NCI-H1105 treated with DMSO at 0.1 percent for 48 hours (cell line): ENCODE measurements at regions not wholly inside any gene's neighbourhood (a gene's known extent, or its start where the extent isn't known, plus 50 kb on each side); places are given as distances from the start of the nearest gene placed in this dataset.

Source experiments
- DNase-seq: peaks from one replicate; lab custom pipeline; 2025; lab: John Stamatoyannopoulos, UW

GRCh38 chr16:8374586-8375231 lies 215.6 kb downstream of the TMEM114 start:
- DNase-seq = no peak

- DNase-seq = no peak
Observed at GRCh38 chr16:8373676-8374431, 216.5 kb downstream of the TMEM114 start.

GRCh38 chr16:8372141-8372540 lies 218.2 kb downstream of the TMEM114 start:
- DNase-seq = no peak

DNA sequence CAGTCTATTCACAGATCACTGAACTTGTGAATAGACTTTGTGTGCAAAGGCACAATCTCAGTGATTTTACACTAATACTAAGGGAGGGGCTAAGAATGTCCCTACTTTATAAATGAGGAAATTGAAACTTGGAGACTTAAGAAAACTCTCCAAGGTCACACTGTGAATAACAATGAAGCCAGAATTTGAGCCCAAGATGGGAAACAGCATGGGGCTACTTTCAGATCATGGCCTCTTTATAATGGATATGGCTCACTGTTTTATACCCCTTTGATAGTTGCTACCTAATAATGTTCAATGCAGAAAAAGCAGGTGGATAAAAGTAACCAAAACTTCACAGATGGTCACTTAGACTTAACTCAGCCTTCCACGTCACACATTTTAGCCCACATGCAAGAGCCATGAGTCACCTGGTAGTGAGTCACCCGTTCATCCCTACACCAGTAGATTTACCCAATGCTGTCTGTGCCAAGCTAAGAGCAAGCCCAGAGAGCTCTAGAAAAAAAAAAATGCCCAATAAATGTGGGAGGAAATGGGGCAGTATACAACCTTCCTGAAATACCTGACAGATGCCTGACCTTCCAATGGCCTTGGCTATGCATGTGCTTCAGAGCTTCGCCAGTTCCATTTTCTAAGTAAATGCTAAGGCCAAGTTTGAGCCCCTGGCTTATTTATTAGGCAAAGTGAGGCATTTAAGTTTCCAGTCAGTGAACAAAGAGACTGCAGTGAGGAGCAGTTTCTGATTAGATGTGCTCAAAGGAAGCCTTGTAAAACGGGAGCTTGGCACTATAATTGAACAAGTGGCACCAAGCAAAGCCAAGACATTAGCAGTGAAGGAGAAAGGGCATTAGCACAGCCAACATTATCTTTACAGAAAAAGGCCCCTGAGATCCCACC lies 219.7 kb downstream of the TMEM114 start:
- DNase-seq = no peak

DNA sequence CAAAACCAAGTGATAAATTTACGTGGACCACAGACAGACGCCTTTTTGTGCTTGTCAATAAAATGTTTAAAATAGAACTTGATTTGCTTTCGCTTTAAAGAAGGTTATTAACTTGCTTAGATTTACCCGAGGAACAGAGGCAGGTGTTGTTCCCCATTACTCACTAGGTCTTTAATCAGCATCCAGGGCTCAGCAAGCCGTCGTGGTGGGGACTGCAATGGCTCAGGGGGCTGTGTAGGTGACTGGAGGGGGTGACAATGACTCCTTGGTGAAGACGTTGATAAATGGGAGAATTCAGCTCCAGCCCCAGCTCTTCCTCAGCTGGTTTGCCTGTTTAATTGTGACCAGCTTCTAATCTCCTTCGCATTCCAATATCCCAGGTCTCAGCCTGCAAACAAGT lies 231.4 kb downstream of the TMEM114 start:
- DNase-seq = no peak

- DNase-seq = no peak
Observed at GRCh38 chr16:8355675-8356074, 234.6 kb downstream of the TMEM114 start.

DNA sequence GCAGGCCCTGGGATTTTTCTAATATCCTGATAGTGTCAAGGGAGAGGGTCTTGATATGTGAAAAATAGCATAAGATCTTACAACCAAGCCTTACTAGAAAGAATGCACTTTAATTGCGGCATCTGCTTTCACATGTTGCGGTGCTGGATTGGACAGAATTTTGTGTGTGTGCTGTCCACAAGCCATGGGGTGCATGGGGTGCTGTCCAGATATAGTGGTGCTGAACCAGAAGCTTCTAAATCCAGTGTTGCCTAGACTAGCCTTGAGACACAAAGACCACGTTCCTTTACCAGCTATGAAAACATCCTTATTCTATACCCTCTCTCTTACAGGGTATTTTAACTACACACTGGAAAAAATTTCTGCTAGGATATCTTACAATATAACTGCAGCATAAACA lies 244.0 kb downstream of the TMEM114 start:
- DNase-seq = no peak

DNA sequence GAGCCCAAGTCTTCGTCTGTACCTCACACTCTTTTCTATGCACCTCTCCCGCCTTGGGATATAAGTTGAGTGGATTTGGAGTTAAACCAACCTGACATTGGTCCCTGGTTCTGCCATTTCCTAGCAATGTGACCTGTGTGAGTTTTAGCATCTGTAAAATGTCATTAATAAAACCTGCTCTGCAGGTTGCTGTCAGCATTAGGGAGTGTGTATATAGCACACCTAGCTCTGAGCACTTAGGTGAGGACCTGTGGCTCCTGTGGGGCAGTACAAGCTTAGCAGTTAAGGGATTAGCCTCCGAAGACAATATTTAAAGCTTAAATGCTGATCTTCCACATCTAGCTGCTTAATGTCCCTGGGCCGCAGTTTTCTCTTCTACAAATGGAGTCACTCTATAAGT lies 248.0 kb downstream of the TMEM114 start:
- DNase-seq = no peak

- DNase-seq = no peak
Observed at GRCh38 chr16:8330761-8331160, 259.6 kb downstream of the TMEM114 start.

GRCh38 chr16:8326232-8326631 lies 264.1 kb downstream of the TMEM114 start:
- no peak for DNase-seq

DNA sequence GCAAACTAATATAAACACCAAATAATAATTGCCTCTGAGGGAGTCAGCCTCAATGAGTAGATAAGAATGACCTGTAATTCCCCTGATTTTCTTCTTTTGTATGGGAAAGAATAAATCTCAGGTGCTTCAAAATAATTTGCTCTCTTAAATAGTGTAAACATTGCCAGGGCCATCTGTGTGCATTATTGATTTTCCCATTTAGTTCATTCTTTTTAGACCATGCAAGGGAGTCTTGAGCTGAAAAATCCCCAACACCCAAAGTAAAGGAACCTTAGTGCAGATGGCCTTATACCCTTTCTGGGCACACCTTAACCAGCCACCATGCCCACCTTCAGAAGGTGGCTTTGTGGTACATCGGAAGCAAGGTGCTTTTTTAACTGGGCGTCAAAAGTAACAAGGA lies 267.2 kb downstream of the TMEM114 start:
- DNase-seq = peak; percentile 7

- no peak for DNase-seq
Observed at GRCh38 chr16:8320131-8320530, 270.2 kb downstream of the TMEM114 start.

GRCh38 chr16:8310816-8311215 lies 279.5 kb downstream of the TMEM114 start:
- DNase-seq = no peak

DNA sequence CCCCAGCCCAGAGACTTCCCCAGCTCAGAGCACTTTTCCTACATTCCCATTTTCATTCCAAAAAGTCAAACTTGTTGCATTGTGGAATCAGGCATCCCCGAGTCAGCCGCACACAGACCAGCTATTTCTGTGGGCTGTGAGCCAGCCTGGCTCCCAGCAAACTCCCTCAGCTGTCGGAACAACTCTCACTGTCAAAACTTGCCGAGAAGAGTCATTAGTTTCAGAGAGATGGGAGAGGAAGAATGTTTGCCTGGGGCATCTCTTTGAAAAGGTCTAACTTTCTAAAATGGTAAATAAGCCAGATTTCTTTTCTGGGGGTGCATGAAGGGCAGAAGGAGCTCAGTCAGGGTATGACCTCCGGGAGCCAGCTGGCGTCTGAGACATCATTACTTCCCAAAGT lies 280.0 kb downstream of the TMEM114 start:
- no peak for DNase-seq

DNA sequence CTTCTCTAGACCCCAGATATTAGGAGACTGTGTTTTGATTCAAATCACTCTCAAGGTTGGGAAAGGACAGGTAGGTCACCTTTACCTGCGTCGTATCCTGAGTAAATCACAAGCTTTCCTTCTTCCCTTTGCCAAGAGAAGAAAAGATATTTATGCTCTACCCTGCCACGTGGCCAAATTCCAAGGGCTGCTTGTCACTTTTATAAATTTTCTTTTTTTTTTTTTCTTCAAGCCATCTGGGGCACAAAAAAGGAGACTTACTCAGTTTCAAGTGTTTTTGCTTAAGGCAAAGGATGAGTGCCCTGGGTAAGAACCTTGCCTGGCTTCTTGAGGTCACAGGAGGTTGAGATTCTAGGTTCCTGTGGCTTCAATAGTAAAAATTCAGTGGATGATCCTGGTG lies 285.1 kb downstream of the TMEM114 start:
- no peak for DNase-seq

DNA sequence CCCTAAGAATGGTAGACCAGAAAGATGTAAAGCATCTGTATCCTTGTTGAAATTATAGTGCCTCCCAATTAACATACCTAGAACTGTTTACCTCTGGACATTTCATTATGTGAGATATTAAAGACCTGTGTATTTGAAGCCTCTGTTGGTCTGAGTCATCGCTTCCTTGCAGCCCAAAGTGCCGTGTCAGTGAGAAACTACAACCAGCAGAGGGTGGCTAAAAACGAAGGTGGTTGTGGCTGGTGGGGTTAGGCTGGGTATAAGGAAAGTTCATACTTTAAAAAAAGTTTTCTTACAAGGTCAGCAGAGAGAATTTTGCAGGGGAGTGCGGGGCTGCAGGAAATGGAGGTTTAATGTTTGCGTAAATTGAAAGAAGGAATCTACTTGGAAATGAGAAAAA lies 290.7 kb downstream of the TMEM114 start:
- no peak for DNase-seq

- no peak for DNase-seq
Observed at GRCh38 chr16:8295513-8296237, 294.6 kb downstream of the TMEM114 start.

- no peak for DNase-seq
Observed at GRCh38 chr16:8293413-8293812, 296.9 kb downstream of the TMEM114 start.

DNA sequence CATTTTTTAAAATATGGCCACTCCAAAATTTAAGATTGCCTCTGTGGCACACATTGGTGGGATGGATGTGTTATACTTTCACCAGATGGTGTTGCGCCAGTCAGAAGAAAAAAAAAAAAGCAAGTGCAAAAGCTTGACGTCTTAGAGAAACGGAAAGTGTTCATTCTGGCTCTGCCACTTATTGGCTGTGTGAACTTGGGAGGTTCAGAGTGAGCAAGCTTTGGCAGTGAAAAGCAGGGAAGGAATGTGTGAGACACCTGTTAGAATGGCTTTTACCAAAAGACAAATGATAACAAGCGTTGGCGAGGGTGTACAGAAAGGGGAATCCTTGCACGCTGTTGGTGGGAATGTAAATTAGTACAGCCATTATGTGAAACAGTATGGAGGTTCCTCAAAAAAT lies 298.0 kb downstream of the TMEM114 start:
- DNase-seq = no peak

- no peak for DNase-seq
Observed at GRCh38 chr16:8286348-8286747, 304.0 kb downstream of the TMEM114 start.

DNA sequence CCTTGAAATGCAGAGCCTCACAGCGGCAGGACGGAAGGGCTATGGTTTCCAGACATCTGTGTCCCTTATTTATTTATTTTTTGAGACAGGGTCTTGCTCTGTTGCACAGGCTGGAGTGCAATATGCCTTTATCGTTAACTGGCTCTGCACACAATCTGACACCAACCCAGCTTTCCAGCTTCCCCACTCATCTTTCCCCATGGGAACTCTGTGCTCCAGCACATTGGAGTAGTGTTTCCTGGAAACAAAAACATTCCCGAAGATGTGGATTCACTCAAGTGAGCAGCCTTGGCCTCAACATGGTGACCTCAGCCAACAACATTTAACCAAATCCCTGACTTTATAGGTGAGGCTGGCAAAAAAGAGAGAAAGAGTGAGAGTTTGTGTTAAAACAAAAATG lies 307.1 kb downstream of the TMEM114 start:
- DNase-seq = no peak

DNA sequence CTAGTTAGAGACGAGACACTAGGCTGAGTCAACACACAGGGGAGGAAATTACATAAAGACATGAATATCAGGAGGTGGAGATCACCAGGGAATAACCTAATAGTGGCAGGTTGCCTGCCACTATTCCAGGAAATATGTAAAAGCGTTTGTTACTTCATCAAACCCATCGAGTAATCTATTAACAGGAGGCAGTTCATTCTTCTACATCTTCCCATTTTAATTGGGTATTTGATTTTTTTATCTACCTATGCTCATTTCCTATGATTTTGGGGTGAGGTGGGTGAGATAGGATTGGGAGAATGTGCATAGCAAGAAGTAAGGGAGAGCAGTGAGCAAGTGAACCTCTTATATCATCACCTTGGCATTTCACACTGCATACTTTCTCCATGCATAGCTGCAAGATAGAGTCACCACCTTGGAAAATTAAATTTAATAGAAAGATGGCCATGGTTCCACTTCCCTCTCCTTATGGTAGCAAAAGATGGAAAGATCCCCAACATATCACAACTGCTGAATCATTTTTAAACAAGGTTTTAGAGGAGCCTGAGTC lies 312.2 kb downstream of the TMEM114 start:
- DNase-seq = no peak
